Globus pallidus (tissue), 1 donor: ENCODE measurements at regions not wholly inside any gene's neighbourhood (a gene's known extent, or its start where the extent isn't known, plus 50 kb on each side); places are given as distances from the start of the nearest gene placed in this dataset.
A peak's percentile ranks its signal among the peaks of the same experiment; 100 is the strongest.

Experiments
- DNase-seq: peaks from one replicate; pipeline ENCODE4 v3.0.0-alpha.2; 2015; ENCODE audit warnings: low spot score

GRCh38 chr15:36468746-36469145 lies 110.7 kb upstream of the CDIN1 start:
- no peak for DNase-seq

- no peak for DNase-seq
These were observed 110.0 kb upstream of the CDIN1 start for GRCh38 chr15:36469311-36469966.

- DNase-seq = no peak
These were observed 106.8 kb upstream of the CDIN1 start for GRCh38 chr15:36472672-36473071.

GRCh38 chr15:36478561-36478960 lies 100.9 kb upstream of the CDIN1 start:
- no peak for DNase-seq

GRCh38 chr15:36479200-36479896 lies 100.1 kb upstream of the CDIN1 start:
- DNase-seq = no peak

GRCh38 chr15:36481156-36481555 lies 98.3 kb upstream of the CDIN1 start:
- no peak for DNase-seq

- DNase-seq = no peak
These were observed 96.0 kb upstream of the CDIN1 start for GRCh38 chr15:36483409-36483808.

GRCh38 chr15:36484038-36484778 lies 95.2 kb upstream of the CDIN1 start:
- DNase-seq = no peak

- no peak for DNase-seq
These were observed 87.5 kb upstream of the CDIN1 start for GRCh38 chr15:36491912-36492311.

- DNase-seq = no peak
These were observed 83.9 kb upstream of the CDIN1 start for GRCh38 chr15:36495456-36495991.

- DNase-seq = no peak
These were observed 81.5 kb upstream of the CDIN1 start for GRCh38 chr15:36497901-36498300.

- DNase-seq = no peak
These were observed 81.0 kb upstream of the CDIN1 start for GRCh38 chr15:36498401-36498800.

- DNase-seq = no peak
These were observed 80.5 kb upstream of the CDIN1 start for GRCh38 chr15:36498916-36499315.

GRCh38 chr15:36499412-36500389 lies 79.7 kb upstream of the CDIN1 start:
- no peak for DNase-seq

- DNase-seq = peak; percentile 92
These were observed 78.3 kb upstream of the CDIN1 start for GRCh38 chr15:36501063-36501678.

GRCh38 chr15:36502509-36502908 lies 76.9 kb upstream of the CDIN1 start:
- DNase-seq = no peak

- no peak for DNase-seq
These were observed 72.6 kb upstream of the CDIN1 start for GRCh38 chr15:36506733-36507356.

GRCh38 chr15:36507458-36507857 lies 72.0 kb upstream of the CDIN1 start:
- DNase-seq = no peak

GRCh38 chr15:36511594-36511993 lies 67.8 kb upstream of the CDIN1 start:
- no peak for DNase-seq

GRCh38 chr15:36517758-36518157 lies 61.7 kb upstream of the CDIN1 start:
- DNase-seq = no peak

GRCh38 chr15:36519067-36519466 lies 60.4 kb upstream of the CDIN1 start:
- no peak for DNase-seq
